ENCODE measurements at regions not wholly inside any gene's neighbourhood (a gene's known extent, or its start where the extent isn't known, plus 50 kb on each side); places are given as distances from the start of the nearest gene placed in this dataset.

DNA sequence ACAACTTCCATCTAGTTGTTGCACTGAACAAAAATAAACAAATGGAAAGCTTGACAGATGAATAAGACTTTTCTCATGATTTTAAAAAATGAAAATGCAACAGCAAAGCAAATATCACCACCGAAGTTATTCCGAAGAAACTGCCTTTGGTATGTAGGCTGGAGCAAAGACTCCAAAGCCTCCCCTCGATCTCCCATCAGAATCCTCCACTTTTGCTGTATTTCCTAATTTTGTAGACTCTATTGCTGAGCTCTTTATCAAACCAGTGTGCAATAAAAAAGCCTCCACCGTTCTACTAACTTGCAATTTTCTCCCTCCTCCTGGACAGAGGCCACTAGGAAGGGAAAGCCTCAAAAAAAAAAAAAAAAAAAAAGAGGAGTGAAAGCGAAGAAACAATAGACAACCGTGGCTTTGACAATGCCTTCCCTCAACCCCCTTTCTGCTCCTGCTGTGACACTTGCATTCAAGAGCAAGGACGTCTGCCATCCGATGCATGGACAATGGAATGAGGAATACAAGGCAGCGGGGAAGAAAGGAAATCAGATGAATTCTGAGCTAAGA lies 190.9 kb upstream of the BLID start:
- Histone ChIP-seq H3K4me3 (ENCODE audit: low read depth, low read length) (no peak overlapping the region), H3K4me1 (no peaks in the 10 kb centered on the region)
- TF ChIP-seq, protein P1, sequence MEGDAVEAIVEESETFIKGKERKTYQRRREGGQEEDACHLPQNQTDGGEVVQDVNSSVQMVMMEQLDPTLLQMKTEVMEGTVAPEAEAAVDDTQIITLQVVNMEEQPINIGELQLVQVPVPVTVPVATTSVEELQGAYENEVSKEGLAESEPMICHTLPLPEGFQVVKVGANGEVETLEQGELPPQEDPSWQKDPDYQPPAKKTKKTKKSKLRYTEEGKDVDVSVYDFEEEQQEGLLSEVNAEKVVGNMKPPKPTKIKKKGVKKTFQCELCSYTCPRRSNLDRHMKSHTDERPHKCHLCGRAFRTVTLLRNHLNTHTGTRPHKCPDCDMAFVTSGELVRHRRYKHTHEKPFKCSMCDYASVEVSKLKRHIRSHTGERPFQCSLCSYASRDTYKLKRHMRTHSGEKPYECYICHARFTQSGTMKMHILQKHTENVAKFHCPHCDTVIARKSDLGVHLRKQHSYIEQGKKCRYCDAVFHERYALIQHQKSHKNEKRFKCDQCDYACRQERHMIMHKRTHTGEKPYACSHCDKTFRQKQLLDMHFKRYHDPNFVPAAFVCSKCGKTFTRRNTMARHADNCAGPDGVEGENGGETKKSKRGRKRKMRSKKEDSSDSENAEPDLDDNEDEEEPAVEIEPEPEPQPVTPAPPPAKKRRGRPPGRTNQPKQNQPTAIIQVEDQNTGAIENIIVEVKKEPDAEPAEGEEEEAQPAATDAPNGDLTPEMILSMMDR (IDR thresholded peaks at IDR 0.05; ENCODE audit: low read depth, low read length), result no peak

DNA sequence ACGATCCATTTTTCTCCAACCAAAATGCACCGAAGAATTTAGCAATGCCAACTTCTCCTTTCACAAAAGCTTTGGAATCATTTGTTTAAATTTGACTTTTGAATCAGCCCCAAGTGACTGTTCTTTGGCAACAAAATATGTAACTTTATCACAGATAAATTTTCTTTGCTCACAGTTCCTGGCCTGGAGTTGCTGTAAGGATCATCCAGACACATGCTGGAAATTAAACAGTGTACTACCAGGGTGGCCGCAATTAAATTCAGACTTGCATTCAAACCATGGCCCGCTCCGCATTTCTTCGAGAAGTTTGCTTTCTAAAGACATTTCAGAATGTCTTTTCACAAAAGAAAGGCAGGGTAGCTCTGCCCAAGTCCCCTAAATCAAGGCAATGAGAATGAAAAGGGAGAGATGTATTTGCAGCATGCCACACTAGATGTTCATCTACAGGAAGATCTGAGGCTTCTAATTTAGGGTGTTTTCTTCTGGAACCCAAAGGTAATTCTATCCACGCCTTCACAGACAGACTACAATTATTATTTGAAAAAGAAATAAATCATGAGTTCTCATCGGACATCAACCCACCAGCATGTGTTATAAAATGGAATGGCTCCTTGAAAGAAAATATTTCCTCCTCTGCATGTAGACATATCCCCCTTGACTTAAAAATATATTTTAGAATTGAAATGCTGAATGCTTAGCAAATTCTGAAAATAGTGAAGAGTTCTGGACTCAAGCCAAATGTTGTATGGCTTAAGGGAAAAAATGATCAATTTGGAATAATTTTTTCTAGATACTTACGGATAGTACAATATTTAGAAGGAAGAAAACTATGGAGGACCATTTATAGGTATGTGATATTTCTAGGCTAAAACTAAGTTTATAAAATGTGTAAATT lies 189.7 kb upstream of the BLID start:
- Histone ChIP-seq H3K27me3 (no peaks in the 10 kb centered on the region), H3K4me1 (no peaks in the 10 kb centered on the region), H3K9me3 (no peaks in the 10 kb centered on the region), H3K36me3 (no peaks in the 10 kb centered on the region), H3K4me3 (ENCODE audit: low read depth, low read length) (no peak overlapping the region)
- no peak for DNase-seq
- TF ChIP-seq, protein P1 (IDR thresholded peaks at IDR 0.05; ENCODE audit: low read depth, low read length), result no peak

More for the DNA sequence above, 190.9 kb upstream of the BLID start:
- H3K27me3 ChIP-seq, result no peaks in the 10 kb centered on the region
- no peak for DNase-seq
- H3K9me3 ChIP-seq, result no peaks in the 10 kb centered on the region
- H3K36me3 ChIP-seq, result no peaks in the 10 kb centered on the region

DNA sequence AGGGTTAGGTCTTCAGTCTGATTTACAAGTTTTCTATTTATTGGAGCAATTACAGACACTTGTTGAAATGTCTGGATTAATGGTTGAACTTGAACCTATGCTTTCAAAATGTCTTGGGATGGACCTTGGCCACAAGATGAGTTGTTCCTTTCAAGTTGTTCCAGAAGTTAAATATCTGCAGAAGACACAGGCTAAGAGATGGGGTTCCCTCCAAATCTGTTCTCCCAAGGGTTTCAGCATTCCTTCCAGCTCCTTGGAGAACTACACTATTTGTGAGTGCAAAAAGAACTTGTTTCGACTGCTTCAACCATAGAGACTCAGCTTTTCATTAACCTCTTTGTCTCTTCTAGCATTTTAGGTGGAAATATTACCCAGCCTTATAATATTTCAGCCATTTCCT lies 189.0 kb upstream of the BLID start:
- H3K4me1 ChIP-seq, result no peaks in the 10 kb centered on the region
- H3K27me3 ChIP-seq, result no peaks in the 10 kb centered on the region
- no peaks in the 10 kb centered on the region for H3K9me3 ChIP-seq
- TF ChIP-seq, protein P1 (IDR thresholded peaks at IDR 0.05; ENCODE audit: low read depth, low read length), result no peak
- no peak overlapping the region for H3K4me3 ChIP-seq (ENCODE audit: low read depth, low read length)
- DNase-seq, result no peak
- H3K36me3 ChIP-seq, result no peaks in the 10 kb centered on the region

GRCh38 chr11:122304306-122304705 lies 188.3 kb upstream of the BLID start:
- TF ChIP-seq, protein P1 (IDR thresholded peaks at IDR 0.05; ENCODE audit: low read depth, low read length), result no peak

GRCh38 chr11:122294041-122294440 lies 178.0 kb upstream of the BLID start:
- DNase-seq, result no peak
- H3K4me3 ChIP-seq (ENCODE audit: low read depth, low read length), result no peak overlapping the region
- TF ChIP-seq, protein P1 (IDR thresholded peaks at IDR 0.05; ENCODE audit: low read depth, low read length), result no peak
- no peaks in the 10 kb centered on the region for H3K27me3 ChIP-seq
- no peaks in the 10 kb centered on the region for H3K36me3 ChIP-seq
- no peaks in the 10 kb centered on the region for H3K4me1 ChIP-seq
- H3K9me3 ChIP-seq, result no peaks in the 10 kb centered on the region

More at GRCh38 chr11:122304306-122304705, 188.3 kb upstream of the BLID start:
- Histone ChIP-seq H3K36me3 (no peaks in the 10 kb centered on the region), H3K9me3 (no peaks in the 10 kb centered on the region), H3K4me3 (ENCODE audit: low read depth, low read length) (no peak overlapping the region), H3K4me1 (no peaks in the 10 kb centered on the region), H3K27me3 (no peaks in the 10 kb centered on the region)
- DNase-seq, result no peak
